Liver (tissue), 3 donors: ENCODE measurements at regions not wholly inside any gene's neighbourhood (a gene's known extent, or its start where the extent isn't known, plus 50 kb on each side); places are given as distances from the start of the nearest gene placed in this dataset.

Experiments used
- RAD21 ChIP-seq, 2 donors: IDR thresholded peaks; 2 replicates each; pipeline ENCODE4 v1.6.1; 2016; ENCODE audit warnings: antibody characterized with exemption in 2 of 2, mild to moderate bottlenecking in 2 of 2
- TAF1 ChIP-seq: conservative IDR thresholded peaks from 2 replicates; pipeline ENCODE4 v1.6.1; 2016; ENCODE audit warnings: antibody characterized with exemption, mild to moderate bottlenecking
- YY1 ChIP-seq: IDR thresholded peaks from 2 replicates; pipeline ENCODE4 v1.6.1; 2016; ENCODE audit warnings: antibody characterized with exemption, mild to moderate bottlenecking
- TF ChIP-seq, protein P1 (sequence below): fragments of 150-350 bp; IDR thresholded peaks from 2 replicates; pipeline ENCODE4 v1.5.1; 2017; ENCODE audit warnings: improper control_type of control experiment, low read depth, low read length; ENCODE audit not compliant: missing input control
- TF ChIP-seq, protein P2 (sequence below): IDR thresholded peaks from 2 replicates; pipeline ENCODE4 v1.6.1; 2016; ENCODE audit warnings: antibody characterized with exemption
- TF ChIP-seq, protein P3 (sequence below): IDR thresholded peaks from 2 replicates; pipeline ENCODE4 v1.6.1; 2016; ENCODE audit warnings: antibody characterized with exemption, mild to moderate bottlenecking
- TF ChIP-seq, protein P4 (sequence below): IDR thresholded peaks from 2 replicates; pipeline ENCODE4 v1.6.1; 2016; ENCODE audit warnings: antibody characterized with exemption
- donor health status: healthy.
- donor health status: healthy.

DNA sequence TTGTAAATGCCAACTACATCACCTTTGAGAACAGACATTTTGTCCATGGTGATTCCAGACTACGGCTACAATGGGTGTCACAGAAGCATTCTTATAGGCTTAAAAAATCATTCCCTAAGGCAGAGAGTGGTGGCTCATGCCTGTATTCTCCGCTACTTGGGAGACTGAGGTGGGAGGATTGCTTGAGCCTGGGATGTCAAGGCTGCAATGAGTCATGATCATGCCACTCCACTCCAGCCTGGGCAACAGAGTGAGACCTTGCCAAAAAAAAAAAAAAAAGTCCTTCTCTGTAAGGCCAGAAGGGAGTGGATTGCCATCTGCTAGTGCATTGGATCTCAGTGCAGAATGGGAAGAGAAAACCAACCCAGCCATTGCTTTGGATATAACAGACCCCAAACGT, 522.5 kb downstream of the VRK1 start:
- TF ChIP-seq, protein P1, sequence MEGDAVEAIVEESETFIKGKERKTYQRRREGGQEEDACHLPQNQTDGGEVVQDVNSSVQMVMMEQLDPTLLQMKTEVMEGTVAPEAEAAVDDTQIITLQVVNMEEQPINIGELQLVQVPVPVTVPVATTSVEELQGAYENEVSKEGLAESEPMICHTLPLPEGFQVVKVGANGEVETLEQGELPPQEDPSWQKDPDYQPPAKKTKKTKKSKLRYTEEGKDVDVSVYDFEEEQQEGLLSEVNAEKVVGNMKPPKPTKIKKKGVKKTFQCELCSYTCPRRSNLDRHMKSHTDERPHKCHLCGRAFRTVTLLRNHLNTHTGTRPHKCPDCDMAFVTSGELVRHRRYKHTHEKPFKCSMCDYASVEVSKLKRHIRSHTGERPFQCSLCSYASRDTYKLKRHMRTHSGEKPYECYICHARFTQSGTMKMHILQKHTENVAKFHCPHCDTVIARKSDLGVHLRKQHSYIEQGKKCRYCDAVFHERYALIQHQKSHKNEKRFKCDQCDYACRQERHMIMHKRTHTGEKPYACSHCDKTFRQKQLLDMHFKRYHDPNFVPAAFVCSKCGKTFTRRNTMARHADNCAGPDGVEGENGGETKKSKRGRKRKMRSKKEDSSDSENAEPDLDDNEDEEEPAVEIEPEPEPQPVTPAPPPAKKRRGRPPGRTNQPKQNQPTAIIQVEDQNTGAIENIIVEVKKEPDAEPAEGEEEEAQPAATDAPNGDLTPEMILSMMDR: no peak
- TF ChIP-seq TAF1 (no peak), RAD21 (IDR thresholded peaks at IDR 0.05) (no peak), YY1 (no peak)
- TF ChIP-seq, protein P2, sequence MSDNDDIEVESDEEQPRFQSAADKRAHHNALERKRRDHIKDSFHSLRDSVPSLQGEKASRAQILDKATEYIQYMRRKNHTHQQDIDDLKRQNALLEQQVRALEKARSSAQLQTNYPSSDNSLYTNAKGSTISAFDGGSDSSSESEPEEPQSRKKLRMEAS: no peak
- TF ChIP-seq, protein P3, sequence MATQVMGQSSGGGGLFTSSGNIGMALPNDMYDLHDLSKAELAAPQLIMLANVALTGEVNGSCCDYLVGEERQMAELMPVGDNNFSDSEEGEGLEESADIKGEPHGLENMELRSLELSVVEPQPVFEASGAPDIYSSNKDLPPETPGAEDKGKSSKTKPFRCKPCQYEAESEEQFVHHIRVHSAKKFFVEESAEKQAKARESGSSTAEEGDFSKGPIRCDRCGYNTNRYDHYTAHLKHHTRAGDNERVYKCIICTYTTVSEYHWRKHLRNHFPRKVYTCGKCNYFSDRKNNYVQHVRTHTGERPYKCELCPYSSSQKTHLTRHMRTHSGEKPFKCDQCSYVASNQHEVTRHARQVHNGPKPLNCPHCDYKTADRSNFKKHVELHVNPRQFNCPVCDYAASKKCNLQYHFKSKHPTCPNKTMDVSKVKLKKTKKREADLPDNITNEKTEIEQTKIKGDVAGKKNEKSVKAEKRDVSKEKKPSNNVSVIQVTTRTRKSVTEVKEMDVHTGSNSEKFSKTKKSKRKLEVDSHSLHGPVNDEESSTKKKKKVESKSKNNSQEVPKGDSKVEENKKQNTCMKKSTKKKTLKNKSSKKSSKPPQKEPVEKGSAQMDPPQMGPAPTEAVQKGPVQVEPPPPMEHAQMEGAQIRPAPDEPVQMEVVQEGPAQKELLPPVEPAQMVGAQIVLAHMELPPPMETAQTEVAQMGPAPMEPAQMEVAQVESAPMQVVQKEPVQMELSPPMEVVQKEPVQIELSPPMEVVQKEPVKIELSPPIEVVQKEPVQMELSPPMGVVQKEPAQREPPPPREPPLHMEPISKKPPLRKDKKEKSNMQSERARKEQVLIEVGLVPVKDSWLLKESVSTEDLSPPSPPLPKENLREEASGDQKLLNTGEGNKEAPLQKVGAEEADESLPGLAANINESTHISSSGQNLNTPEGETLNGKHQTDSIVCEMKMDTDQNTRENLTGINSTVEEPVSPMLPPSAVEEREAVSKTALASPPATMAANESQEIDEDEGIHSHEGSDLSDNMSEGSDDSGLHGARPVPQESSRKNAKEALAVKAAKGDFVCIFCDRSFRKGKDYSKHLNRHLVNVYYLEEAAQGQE: no peak
- TF ChIP-seq, protein P4, sequence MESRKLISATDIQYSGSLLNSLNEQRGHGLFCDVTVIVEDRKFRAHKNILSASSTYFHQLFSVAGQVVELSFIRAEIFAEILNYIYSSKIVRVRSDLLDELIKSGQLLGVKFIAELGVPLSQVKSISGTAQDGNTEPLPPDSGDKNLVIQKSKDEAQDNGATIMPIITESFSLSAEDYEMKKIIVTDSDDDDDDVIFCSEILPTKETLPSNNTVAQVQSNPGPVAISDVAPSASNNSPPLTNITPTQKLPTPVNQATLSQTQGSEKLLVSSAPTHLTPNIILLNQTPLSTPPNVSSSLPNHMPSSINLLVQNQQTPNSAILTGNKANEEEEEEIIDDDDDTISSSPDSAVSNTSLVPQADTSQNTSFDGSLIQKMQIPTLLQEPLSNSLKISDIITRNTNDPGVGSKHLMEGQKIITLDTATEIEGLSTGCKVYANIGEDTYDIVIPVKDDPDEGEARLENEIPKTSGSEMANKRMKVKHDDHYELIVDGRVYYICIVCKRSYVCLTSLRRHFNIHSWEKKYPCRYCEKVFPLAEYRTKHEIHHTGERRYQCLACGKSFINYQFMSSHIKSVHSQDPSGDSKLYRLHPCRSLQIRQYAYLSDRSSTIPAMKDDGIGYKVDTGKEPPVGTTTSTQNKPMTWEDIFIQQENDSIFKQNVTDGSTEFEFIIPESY: no peak
